HG03039 (cell line): ENCODE measurements at regions not wholly inside any gene's neighbourhood (a gene's known extent, or its start where the extent isn't known, plus 50 kb on each side); places are given as distances from the start of the nearest gene placed in this dataset.

ENCODE experiments used
- ATAC-seq: cut with Tn5 transposase; IDR thresholded peaks from one replicate; pipeline ENCODE4 v1.9.1; 2021; ENCODE audit warnings: mild to moderate bottlenecking, moderate library complexity; ENCODE audit not compliant: unreplicated experiment

DNA sequence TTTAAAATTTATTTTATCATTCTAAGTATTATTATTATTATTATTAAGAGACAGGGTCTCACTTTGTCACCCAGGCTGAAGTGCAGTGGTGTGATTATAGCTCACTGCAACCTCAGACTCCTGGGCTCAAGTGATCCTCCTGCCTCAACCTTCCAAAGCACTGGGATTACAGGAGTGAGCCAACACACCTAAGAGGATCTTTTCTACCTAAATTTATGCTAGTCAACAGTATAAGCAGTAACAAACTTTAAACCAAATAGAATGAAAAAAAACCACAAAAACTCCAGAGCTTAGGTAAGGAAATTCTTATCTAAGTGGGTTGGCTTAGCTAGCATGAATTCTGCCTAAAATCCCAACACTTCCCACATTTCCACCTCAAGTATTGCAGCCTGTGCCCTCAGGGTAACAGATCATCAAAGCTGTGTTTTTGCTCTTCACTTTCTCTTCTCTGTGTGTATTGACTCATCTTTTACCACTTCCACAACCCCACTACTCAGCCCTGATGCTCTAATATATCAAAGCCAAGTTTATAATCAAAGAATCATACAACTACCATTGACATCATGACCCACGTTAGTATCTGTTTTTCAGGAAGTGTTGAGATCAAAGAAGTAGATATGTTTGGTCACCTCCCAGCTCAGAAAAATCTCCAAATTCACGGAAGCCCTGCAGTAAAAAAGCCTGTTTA, 93.7 kb upstream of the SPON1 start:
- no peak for ATAC-seq

DNA sequence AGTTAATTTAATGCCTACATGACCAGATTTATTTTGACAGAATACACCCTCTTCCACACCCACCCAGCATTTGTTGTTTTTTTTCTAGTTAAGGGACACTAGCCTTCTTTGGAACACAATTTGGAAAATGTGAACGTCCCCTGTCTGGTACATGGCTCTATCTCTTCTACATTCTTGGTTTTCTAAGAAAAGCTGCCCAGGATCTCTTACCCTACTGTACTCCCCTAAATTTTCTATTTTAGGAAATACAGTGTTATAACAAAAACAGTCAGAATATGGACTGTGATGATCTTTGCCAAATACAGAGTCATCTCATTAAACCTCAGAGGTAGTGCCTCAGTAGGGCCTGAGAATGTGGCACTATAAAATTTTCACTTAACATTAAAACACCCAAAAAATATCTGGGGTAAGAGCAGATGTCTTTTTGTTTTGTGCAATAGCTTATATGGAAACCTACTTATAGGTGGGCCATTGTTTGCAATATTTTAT, 93.1 kb upstream of the SPON1 start:
- no peak for ATAC-seq

DNA sequence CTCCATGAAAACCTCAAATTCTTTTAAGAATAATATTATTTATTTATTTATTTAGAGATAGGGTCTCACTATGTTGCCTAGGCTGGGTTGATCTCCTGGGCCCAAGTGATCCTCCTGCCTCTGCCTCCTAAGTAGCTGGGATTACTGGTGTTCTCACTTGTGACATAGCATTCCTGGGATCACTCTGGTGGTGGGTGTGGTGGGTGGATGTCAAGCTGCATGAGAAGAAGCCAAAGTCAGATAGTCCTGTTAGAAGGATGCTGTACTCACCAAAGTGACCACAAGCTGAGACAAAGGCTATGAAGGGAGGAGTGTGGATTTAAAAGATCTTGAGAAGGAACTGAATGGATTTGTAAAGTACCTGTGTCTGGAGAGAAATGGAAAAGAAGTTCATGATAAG, 87.9 kb upstream of the SPON1 start:
- ATAC-seq: no peak

DNA sequence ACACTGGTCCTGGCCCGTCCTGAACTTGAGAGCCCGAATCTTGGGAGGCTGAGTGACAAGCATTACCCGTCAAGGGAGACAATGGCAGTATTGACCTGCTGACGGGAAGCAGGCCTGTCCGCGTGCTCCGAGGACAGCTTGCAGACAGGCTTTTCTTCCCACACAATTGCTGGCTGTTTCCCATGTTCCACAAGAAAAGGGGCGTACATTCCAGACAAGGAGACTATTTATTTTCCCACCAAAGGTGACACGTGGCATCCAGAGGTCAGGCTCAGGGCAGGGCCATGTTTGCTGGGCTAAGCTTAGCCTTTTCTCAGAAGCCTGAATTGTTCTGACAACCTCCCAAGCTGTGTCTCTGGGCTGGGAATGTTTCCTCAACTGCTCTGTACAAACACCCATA, 86.9 kb upstream of the SPON1 start:
- no peak for ATAC-seq

DNA sequence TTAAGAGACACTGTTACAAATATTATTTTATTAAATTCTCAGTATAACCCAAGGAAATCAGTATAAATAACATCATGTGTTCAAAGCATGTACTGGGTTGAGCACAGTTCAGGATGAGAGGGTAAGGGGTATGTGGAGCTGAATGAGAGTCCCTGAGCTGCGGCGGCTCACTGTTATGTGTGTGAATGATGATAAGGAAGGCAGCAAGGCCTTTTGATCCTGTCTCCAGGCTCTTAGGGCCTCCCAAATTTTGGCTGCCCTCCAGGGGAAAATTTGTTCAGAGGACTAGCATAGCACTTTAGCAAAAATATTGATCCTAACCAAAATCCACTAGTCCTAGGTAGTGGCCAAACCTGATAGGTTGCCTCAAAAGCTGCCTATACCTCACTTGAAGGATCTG, 86.1 kb upstream of the SPON1 start:
- ATAC-seq: no peak

DNA sequence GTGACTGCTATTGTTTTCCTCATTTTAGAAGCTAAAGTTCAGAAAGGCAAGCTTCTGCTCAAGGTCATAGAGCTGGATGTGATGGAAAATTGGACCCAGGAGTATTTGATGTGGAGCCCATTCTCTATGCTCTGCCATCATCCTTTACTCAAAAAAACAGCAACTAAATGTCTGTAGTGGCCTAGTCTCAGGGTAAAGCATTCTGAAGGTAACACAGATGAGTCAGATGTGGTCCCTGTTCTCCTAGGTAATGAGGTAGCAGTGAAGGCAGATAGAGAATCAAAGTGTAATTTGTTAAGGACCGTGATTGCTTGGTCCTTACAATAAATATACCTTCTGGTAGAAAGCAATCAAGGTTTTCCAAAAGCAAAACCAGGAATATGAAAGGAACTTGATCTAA, 84.4 kb upstream of the SPON1 start:
- ATAC-seq: no peak

DNA sequence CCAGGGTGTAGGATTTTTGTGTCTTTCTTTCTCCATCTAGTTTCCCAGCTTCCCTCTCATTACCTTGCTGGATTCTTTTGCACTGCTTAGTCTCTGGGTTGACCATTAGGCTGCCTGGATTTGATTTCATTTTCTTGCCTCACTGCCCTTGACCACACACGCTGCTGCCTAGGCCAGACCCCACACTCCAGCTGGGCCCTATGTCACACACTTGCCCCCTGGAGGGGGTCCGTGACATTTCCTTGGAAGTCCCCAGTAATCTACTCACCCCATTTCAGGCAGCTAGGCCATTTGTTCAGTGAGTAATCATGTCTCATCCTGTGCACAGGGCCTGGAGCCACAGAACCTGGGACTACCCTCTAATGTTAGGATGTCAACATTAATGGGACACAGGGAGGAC, 81.9 kb upstream of the SPON1 start:
- ATAC-seq: no peak

DNA sequence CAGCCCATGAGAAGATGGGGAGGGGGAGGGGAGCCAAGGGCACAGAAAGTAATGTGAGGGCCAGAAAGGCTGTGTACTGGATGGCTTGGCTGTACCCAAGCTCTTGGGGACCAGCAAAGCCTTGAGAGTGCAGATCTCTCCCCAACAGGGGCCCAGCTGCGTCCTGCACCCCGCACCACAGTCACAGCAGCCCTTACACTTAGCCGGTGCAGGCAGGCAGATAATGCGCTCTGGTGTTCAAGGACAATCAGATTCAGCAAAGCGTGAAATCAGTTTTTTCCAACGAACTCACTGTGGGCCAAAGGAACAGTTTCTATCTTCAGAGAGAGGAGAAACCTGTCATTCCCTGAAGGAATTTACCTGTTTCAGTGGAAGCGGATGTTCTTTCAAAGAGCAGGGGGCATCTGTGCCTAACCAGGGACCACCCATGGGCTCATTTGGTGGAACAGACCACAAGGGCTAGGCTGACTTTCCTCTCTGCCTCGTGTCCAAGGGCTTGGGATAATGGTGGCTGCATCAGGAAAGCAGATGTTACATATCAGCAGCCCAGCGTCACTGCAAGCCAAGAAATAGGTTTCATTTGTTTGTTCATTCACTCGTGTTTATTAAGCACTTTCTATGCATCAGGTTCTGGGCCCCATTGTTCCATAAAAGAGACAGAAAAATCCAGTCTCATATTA, 81.2 kb upstream of the SPON1 start:
- no peak for ATAC-seq

DNA sequence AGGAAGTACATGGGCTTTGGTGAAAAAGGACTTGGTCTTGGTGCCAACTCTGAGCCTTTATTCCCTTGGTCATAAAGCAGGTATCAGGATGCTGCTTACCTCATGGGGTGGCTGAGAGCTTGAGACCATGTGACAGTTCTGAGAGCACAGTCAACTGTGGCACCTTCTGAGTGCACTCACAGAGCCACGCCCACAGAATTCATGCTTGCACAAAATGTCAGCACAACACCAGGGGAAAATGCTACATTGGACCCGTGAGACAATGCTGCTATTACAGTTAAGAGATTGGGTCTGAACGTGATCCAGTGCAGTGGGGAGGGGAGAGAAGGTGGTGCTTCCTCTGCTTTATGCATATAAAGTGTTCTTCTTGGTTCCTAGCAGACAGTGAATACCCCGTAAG, 79.5 kb upstream of the SPON1 start:
- ATAC-seq: peak; percentile 61

DNA sequence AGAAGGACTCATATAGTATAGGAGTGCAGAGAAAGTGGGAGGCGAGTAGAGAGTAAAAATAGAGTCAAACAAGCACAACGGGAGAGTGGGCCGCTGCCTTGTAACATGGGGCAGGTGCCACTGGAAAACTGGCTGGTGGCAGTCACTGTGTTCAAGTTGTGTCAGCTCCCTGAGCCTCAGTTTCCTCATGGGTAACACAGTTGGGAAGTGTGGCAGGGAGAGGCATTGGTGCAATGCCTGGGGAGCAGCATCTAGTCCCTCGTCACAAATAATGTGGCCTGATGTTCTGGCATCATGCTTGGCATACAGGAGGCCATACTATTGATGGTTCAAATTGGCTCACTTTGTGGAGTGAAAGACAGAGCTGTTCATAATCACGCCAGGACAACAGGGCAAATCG, 78.9 kb upstream of the SPON1 start:
- no peak for ATAC-seq

DNA sequence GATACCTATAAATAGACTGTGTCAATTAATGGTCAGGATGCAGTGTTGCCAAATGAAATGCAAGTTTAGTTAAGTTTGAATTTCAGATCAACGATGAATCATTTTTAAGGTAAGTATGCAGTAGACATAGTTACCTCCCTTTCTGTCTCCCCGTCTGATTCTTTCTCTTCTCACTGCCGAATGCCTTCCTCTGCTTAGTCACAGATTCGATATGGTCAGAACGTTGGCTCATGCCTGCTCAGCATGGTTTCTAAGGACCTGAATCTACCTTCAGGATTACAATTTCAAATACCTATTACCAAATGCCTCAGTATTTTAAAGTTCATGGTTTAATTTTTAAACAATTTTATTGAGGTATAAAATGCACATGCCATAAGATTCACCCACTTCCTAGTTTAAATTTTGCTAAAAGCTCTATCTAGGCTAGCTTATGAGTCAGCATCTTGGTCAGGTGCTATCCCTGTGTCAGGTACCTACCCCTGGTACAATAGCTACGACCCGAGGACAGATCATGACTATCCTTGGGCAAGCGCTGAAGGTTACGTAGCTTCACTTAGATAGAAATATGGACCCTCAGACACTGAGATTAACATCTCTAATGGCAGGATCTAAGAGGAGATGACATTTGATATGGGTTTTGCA, 78.2 kb upstream of the SPON1 start:
- no peak for ATAC-seq

DNA sequence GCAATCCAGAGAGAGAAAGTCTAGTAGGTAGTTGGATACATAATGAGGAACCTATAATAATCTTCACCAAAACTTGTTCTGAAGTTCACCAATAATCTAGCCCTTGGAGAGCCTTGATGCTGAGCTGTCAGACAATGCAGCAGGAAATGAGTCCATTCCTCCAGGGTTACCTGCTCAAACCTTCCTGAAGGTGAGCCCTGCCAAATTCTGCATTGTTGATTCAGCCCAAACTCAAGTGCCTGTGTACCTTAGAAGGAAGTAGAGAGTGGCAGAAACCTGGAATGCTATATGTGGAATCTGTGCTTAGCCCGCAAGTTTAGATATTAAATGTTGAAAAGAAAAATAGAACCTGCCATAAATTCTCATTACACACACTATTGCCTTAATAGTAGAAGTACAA, 77.4 kb upstream of the SPON1 start:
- no peak for ATAC-seq

DNA sequence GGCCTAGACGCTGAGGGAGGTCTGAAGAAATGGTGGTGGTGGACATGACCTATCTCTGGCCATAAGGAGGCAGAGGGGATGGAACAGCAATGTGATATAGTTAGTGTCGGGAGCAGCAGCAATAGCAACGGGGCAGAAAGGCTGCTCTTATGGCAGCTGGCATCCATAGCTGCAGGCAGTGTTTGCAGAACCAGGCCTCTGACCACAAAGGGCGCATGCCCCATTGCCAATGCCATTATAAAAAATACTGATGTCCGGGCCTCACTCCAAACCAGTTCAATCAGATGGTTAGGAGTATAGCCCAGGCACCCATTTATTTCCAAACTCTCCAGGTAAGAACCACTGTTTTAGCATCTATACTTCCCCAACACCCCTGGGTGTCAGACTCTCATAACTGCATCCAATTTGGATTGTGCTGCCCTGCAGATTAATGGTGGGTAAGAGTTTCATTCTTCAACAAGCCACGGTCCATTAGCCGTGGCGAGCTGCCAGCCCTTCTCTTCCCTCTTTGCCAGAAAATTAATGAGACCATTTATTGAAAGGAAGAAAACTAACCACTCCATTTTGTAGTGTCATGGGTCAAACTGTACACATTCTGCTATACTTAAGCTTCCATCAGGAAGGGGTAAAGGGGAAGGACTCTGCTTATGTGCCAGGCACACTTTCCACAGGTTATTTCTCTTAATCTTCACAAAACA, 72.8 kb upstream of the SPON1 start:
- ATAC-seq: no peak

DNA sequence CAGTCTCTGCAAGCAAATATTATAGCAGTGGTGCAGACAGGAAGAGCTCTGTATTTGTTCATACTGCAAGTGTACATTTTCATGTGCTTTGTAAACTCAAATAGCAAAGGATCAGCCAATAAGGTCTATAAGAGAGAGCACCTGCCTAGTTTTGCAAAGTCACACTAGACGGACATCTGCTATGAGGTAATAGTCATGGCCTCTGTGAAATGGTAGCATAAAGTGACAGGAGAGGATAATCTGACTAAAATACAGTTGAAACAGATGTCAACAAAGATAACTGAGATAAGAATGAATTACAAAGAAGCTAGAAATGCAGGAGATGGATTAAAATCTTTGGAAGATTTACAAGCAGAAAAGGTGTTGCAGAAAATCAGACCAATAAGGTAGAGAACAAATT, 70.6 kb upstream of the SPON1 start:
- no peak for ATAC-seq

DNA sequence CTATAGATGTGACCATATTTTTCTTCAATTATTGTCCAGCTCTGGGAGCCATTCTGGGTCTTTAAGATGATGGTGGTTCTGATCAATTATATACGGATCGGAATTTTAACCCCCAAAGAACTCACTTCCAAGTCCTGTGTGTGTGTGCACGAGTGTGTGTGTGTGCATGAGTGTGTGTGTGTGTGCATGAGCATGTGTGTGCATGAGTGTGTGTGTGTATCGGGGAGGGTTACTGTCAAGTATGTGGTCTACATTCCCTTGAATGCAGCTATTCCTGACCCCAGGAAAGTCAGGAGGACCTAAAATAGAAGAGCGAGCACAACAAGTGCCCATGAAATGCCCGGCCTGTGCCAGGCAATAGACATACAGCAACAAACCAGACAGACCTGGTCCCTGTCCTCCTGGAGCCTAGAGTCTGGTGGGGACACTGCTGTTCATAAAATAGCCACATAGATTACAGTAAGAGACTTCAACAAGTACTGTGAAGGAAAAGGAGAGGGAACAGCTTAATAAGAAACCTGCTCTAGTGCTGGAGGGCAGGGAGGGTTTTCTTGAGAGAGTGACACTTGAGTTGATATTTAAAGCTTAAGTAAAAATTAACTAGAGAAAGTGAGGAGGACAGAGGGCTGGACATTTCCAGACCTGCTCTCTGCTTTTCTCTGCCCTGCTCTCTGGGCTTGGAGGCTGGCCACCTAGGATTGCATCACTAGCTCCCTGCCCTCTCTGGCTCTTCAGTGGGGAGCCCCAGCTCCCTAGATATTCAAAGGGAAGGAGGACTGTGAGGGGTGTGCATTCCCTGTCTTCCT, 66.1 kb upstream of the SPON1 start:
- ATAC-seq: no peak

DNA sequence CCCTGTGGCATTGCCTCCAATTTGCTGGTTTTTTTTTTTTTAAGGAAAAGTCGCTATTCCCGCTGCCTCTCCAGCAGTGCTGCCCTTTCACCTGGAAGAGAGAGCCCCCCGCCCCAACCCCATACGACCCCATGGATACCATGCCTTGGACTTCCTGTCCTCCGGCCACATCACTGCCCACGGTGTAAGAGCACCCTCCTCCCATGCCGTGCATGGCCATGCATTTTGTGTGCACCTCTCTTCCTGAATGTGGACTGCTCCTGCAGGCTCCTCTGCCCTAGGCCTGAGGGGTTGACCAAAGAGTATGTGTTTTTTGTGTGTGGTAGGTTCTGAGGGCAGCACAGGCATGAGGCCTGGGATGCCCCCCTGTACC, 65.6 kb upstream of the SPON1 start:
- no peak for ATAC-seq

DNA sequence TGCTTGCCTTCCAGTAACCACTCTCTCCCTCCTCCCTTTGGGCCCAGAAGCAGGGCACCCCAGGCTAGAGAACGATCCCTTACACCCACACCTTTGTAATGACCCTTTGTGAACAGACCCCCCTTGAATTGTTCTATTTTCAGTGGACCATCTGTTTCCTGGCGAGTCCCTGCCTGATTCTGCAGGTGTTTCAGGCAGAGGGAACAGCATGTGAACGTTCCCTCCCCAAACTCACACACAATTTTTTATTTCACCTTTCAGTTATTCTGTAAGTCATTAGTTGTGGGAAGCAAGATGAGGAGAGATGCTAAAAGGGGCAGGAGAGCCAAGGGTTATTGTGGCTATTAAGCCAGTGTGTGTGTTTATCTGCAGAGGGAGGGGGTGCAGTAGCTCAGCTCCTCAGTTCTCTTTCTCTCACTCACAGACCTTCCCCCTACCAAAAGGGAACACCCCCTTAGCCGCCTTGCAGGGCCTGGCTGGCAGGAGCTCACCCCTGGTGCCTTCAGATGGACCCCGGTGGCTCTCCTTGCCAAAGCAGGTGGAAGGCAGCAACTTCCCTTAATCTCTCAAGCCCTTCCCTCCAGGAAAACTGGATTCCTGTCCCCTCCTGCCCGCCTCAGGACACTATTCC, 64.8 kb upstream of the SPON1 start:
- ATAC-seq: no peak

DNA sequence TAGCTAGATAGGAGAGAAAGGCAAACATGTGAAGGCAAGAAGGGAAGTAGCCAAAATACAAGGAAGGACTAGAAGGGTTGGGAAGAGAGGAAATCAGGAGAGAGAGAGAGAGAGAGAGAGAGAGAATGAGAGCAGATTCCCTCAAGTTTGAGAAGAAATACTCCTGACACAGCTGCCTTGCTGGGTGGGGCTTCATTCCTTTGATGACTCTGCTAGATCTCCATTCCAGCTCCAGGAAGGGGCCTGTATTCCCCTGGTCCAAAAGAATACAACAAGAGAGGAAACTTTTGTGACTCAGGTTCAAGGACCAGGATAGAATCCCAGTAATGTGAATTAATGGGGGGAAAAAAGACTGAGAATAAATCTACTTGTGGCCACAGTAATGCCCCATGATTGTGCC, 62.9 kb upstream of the SPON1 start:
- ATAC-seq: no peak

DNA sequence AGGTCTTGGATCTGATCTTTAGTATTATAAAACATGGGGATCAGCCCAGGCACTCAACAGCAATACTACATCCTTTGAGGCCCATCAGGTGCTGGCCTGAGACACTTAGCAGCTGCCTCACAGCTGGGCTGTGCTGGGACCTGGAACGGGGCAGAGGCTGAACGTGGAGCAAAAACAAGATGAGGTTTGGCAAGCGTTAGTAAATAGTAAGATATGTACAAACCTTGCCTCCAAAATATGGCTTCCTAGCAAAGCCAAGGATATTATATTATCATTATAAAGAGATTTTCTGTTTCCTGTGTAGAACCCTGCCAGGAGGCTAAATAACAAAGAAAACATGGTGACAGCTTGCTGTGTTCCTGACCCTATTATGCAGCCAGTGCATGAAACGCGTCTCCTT, 60.0 kb upstream of the SPON1 start:
- no peak for ATAC-seq

DNA sequence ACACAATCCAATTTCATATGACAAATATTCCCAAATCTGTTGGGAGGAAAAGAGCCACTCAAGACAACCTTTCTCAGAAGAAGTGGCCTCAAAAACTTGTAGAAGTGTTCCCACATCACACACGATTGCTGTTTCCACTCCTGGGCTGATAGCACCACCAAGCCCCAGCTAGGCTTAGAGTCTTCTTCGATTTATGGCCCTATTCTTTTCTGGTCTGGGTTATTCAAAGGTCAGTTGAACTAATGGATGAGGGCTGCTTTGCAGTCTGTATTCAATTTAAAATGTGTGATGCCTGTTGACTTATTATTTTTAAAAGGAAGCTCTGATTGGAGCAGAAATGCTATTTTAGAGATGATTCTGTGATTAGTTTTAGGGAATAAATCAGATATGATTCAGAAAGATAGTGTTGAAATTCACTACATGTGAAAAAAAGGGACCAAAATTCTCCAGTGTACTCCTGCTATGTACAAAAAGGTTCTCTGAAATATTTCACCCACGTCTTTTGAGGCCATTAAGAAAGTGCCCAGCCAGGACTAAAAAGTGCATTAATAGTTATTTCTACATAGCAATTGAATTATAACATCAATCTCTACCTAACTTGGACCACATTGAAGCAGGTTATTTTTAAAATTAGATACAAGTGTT, 57.3 kb upstream of the SPON1 start:
- no peak for ATAC-seq
